ENCODE measurements at regions not wholly inside any gene's neighbourhood (a gene's known extent, or its start where the extent isn't known, plus 50 kb on each side); places are given as distances from the start of the nearest gene placed in this dataset.
"Not testable (repeated sequence)": the region's sequence is repeated elsewhere in the genome, so short reads cannot be mapped to it uniquely, and the experiment has no call there.

GRCh38 chr5:42074353-42074752, 149.3 kb downstream of the FBXO4 start:
- no peak for DNase-seq (ENCODE audit: low read depth in 1 of 2, low spot score in 1 of 2)

GRCh38 chr5:42089705-42090104, 164.6 kb downstream of the FBXO4 start:
- no peak for DNase-seq (ENCODE audit: low read depth in 1 of 2, low spot score in 1 of 2)

GRCh38 chr5:42090162-42090561, 165.1 kb downstream of the FBXO4 start:
- no peak for DNase-seq (ENCODE audit: low read depth in 1 of 2, low spot score in 1 of 2)

GRCh38 chr5:42099846-42100245, 174.8 kb downstream of the FBXO4 start:
- DNase-seq (ENCODE audit: low read depth in 1 of 2, low spot score in 1 of 2), result not testable (repeated sequence)

GRCh38 chr5:42108468-42108867, 183.4 kb downstream of the FBXO4 start:
- no peak for DNase-seq (ENCODE audit: low read depth in 1 of 2, low spot score in 1 of 2)

GRCh38 chr5:42109006-42109572, 184.0 kb downstream of the FBXO4 start:
- no peak for DNase-seq (ENCODE audit: low read depth in 1 of 2, low spot score in 1 of 2)

- DNase-seq (ENCODE audit: low read depth in 1 of 2, low spot score in 1 of 2), result not testable (repeated sequence)
Observed at GRCh38 chr5:42115721-42116120, 190.6 kb downstream of the FBXO4 start.

GRCh38 chr5:42120070-42120469, 195.0 kb downstream of the FBXO4 start:
- no peak for DNase-seq (ENCODE audit: low read depth in 1 of 2, low spot score in 1 of 2)

- DNase-seq (ENCODE audit: low read depth in 1 of 2, low spot score in 1 of 2), result no peak
Observed at GRCh38 chr5:42121401-42121800, 196.3 kb downstream of the FBXO4 start.

GRCh38 chr5:42131081-42131480, 206.0 kb downstream of the FBXO4 start:
- DNase-seq (ENCODE audit: low read depth in 1 of 2, low spot score in 1 of 2), result no peak

- no peak for DNase-seq (ENCODE audit: low read depth in 1 of 2, low spot score in 1 of 2)
Observed at GRCh38 chr5:42143361-42143760, 218.3 kb downstream of the FBXO4 start.

GRCh38 chr5:42148813-42149212, 223.7 kb downstream of the FBXO4 start:
- DNase-seq (ENCODE audit: low read depth in 1 of 2, low spot score in 1 of 2), result no peak

GRCh38 chr5:42157215-42157614, 232.1 kb downstream of the FBXO4 start:
- DNase-seq (ENCODE audit: low read depth in 1 of 2, low spot score in 1 of 2), result no peak

- no peak for DNase-seq (ENCODE audit: low read depth in 1 of 2, low spot score in 1 of 2)
Observed at GRCh38 chr5:42163083-42163482, 238.0 kb downstream of the FBXO4 start.

GRCh38 chr5:42168091-42168670, 243.1 kb downstream of the FBXO4 start:
- no peak for DNase-seq (ENCODE audit: low read depth in 1 of 2, low spot score in 1 of 2)

GRCh38 chr5:42176118-42176517, 247.1 kb upstream of the GHR start:
- DNase-seq (ENCODE audit: low read depth in 1 of 2, low spot score in 1 of 2), result not testable (repeated sequence)

GRCh38 chr5:42179843-42180242, 243.4 kb upstream of the GHR start:
- not testable (repeated sequence) for DNase-seq (ENCODE audit: low read depth in 1 of 2, low spot score in 1 of 2)

GRCh38 chr5:42216904-42217303, 206.3 kb upstream of the GHR start:
- no peak for DNase-seq (ENCODE audit: low read depth in 1 of 2, low spot score in 1 of 2)

- no peak for DNase-seq (ENCODE audit: low read depth in 1 of 2, low spot score in 1 of 2)
Observed at GRCh38 chr5:42217791-42218190, 205.4 kb upstream of the GHR start.

- DNase-seq (ENCODE audit: low read depth in 1 of 2, low spot score in 1 of 2), result no peak
Observed at GRCh38 chr5:42225009-42225408, 198.2 kb upstream of the GHR start.

- DNase-seq (ENCODE audit: low read depth in 1 of 2, low spot score in 1 of 2), result no peak
Observed at GRCh38 chr5:42228279-42228678, 195.0 kb upstream of the GHR start.

- no peak for DNase-seq (ENCODE audit: low read depth in 1 of 2, low spot score in 1 of 2)
Observed at GRCh38 chr5:42230839-42231238, 192.4 kb upstream of the GHR start.

GRCh38 chr5:42235241-42235640, 188.0 kb upstream of the GHR start:
- no peak for DNase-seq (ENCODE audit: low read depth in 1 of 2, low spot score in 1 of 2)

Measured in stimulated activated CD4-positive, alpha-beta T cell treated with anti-CD3 and anti-CD28 coated beads, Interleukin-15, amount 100 ng/mL, for 1 hour (primary cell).